Kidney epithelial cell (primary cell): ENCODE measurements at regions not wholly inside any gene's neighbourhood (a gene's known extent, or its start where the extent isn't known, plus 50 kb on each side); places are given as distances from the start of the nearest gene placed in this dataset.
A peak's percentile ranks its signal among the peaks of the same experiment; 100 is the strongest.

Experiments
- DNase-seq: peaks from one replicate; pipeline ENCODE4 v3.0.0-alpha.2; 2010; ENCODE audit warnings: low read depth
- H3K27me3 ChIP-seq: 2 replicates; pipeline ENCODE4 v1.6.0; 2011; ENCODE audit warnings: low read length; ENCODE audit not compliant: control insufficient read depth, insufficient read depth
- H3K36me3 ChIP-seq: 2 replicates; pipeline ENCODE4 v1.5.1; 2011; ENCODE audit warnings: low read length; ENCODE audit not compliant: control insufficient read depth, insufficient read depth
- H3K4me3 ChIP-seq: 2 replicates; pipeline ENCODE4 v1.5.1; 2011; ENCODE audit warnings: low read depth, mild to moderate bottlenecking, control low read depth, low read length
- CTCF ChIP-seq: IDR thresholded peaks from 2 replicates; pipeline ENCODE4 v1.5.1; 2011; ENCODE audit warnings: mild to moderate bottlenecking, moderate library complexity, low read length, control low read depth, inconsistent platforms; ENCODE audit not compliant: insufficient read depth, poor library complexity, severe bottlenecking

- no peak for DNase-seq
- Histone ChIP-seq H3K27me3 (no peaks in the 10 kb centered on the region), H3K36me3 (no peaks in the 10 kb centered on the region), H3K4me3 (no peak overlapping the region)
- TF ChIP-seq CTCF, result no peak
These were observed 160.2 kb upstream of the IGFBP7 start for GRCh38 chr4:57270346-57270745.

GRCh38 chr4:57265831-57266582 lies 155.8 kb upstream of the IGFBP7 start:
- H3K27me3 ChIP-seq, result no peaks in the 10 kb centered on the region

GRCh38 chr4:57254754-57255153 lies 144.6 kb upstream of the IGFBP7 start:
- Histone ChIP-seq H3K4me3 (no peak overlapping the region), H3K27me3 (no peaks in the 10 kb centered on the region), H3K36me3 (no peaks in the 10 kb centered on the region)
- DNase-seq, result no peak
- no peak for TF ChIP-seq CTCF

More at GRCh38 chr4:57265831-57266582, 155.8 kb upstream of the IGFBP7 start:
- peak; percentile 21 for DNase-seq
- no peaks in the 10 kb centered on the region for H3K36me3 ChIP-seq
- peak; percentile 26 for TF ChIP-seq CTCF
- no peak overlapping the region for H3K4me3 ChIP-seq

- peak; percentile 56 for DNase-seq
- no peak for TF ChIP-seq CTCF
- Histone ChIP-seq H3K4me3 (no peak overlapping the region), H3K36me3 (no peaks in the 10 kb centered on the region), H3K27me3 (no peaks in the 10 kb centered on the region)
These were observed 138.9 kb upstream of the IGFBP7 start for GRCh38 chr4:57249083-57249482.

- H3K4me3 ChIP-seq, result no peak overlapping the region
- no peaks in the 10 kb centered on the region for H3K27me3 ChIP-seq
- no peak for TF ChIP-seq CTCF
- no peaks in the 10 kb centered on the region for H3K36me3 ChIP-seq
- DNase-seq, result no peak
These were observed 132.9 kb upstream of the IGFBP7 start for GRCh38 chr4:57243076-57243475.

- DNase-seq, result no peak
- Histone ChIP-seq H3K36me3 (no peaks in the 10 kb centered on the region), H3K4me3 (no peak overlapping the region), H3K27me3 (no peaks in the 10 kb centered on the region)
- no peak for TF ChIP-seq CTCF
These were observed 124.1 kb upstream of the IGFBP7 start for GRCh38 chr4:57234252-57234775.
